Endothelial cell of umbilical vein (primary cell): ENCODE measurements at regions not wholly inside any gene's neighbourhood (a gene's known extent, or its start where the extent isn't known, plus 50 kb on each side); places are given as distances from the start of the nearest gene placed in this dataset.

Experiments
- BruUV-seq: library from RNA; stranded (reverse); fragments of 400-500 nt; replicated peaks from 2 replicates; lab custom pipeline; 2021; lab: Mats Ljungman, UMichigan
- CTCF ChIA-PET: fragments of 300-600, 350-600 bp; sonication (Branson Sonifier 250); formaldehyde crosslinking; loops from one replicate; lab custom pipeline; 2021; ENCODE audit warnings: antibody characterized with exemption, inconsistent platforms; lab: Charles Lee
- POLR2A ChIA-PET: fragments of 300-600, 350-600 bp; sonication (Branson Sonifier 250); formaldehyde crosslinking; loops from one replicate; lab custom pipeline; 2021; ENCODE audit warnings: antibody characterized with exemption, inconsistent platforms; lab: Charles Lee
- DNase-seq: peaks from one replicate; pipeline ENCODE4 v3.0.0-alpha.2; 2011; ENCODE audit warnings: low read depth, low spot score
- FAIRE-seq: peaks from 2 replicates; lab custom pipeline; 2011; peaks lifted over from hg19 to GRCh38; lab: Jason Lieb, UNC
- H2AFZ ChIP-seq: 2 replicates; pipeline ENCODE4 v1.6.0; 2012; ENCODE audit warnings: low read depth, low read length, control low read depth, inconsistent platforms
- H3K27ac ChIP-seq: 2 replicates; pipeline ENCODE4 v1.5.1; 2011; ENCODE audit warnings: low read depth, mild to moderate bottlenecking, control low read depth, low read length, moderate library complexity; ENCODE audit not compliant: insufficient read depth
- H3K27me3 ChIP-seq, 2 experiments: 2 replicates each; pipeline versions ENCODE4 v1.6.0 to v1.6.1; 2011; ENCODE audit warnings: low read length in 2 of 2, mixed read lengths in 1 of 2; ENCODE audit not compliant: control insufficient read depth in 2 of 2, insufficient read depth in 2 of 2
- H3K36me3 ChIP-seq, 2 experiments: 2 replicates in 1 of 2; 3 replicates in 1 of 2; pipeline ENCODE4 v1.5.1; 2011; ENCODE audit warnings: low read length in 2 of 2, mild to moderate bottlenecking in 1 of 2, moderate library complexity in 1 of 2; ENCODE audit not compliant: control insufficient read depth in 2 of 2, insufficient read depth in 2 of 2; ENCODE audit errors: extremely low read depth in 1 of 2
- H3K4me1 ChIP-seq: 3 replicates; pipeline ENCODE4 v1.5.1; 2011; ENCODE audit warnings: mild to moderate bottlenecking, low read length; ENCODE audit not compliant: control insufficient read depth, insufficient read depth; ENCODE audit errors: extremely low read depth
- H3K4me2 ChIP-seq: 2 replicates; pipeline ENCODE4 v1.6.1; 2011; ENCODE audit warnings: low read length, control low read depth, mixed read lengths; ENCODE audit not compliant: insufficient read depth
- H3K4me3 ChIP-seq, 3 experiments: fragments of 200-600 bp in 1 of 3; sonication (generic), shearing (Covaris generic) in 1 of 3; replicated peaks in 1 of 3; 2 replicates each; pipeline ENCODE4 v1.5.1; 2011 to 2016; ENCODE audit warnings: control low read depth in 3 of 3, low read length in 3 of 3, mild to moderate bottlenecking in 2 of 3, inconsistent platforms in 1 of 3, low read depth in 1 of 3, moderate library complexity in 1 of 3; ENCODE audit not compliant: insufficient read depth in 1 of 3
- H3K79me2 ChIP-seq: 2 replicates; pipeline ENCODE4 v1.6.0; 2012; ENCODE audit warnings: low read length, inconsistent platforms; ENCODE audit not compliant: control insufficient read depth, insufficient read depth
- H3K9ac ChIP-seq: replicated peaks from 2 replicates; pipeline ENCODE3; 2011; ENCODE audit warnings: low read length, control low read depth; ENCODE audit not compliant: insufficient read depth; ENCODE audit errors: extremely low read depth
- H3K9me1 ChIP-seq: replicated peaks from 3 replicates; pipeline ENCODE4 v1.6.0; 2011; ENCODE audit warnings: mild to moderate bottlenecking, low read length; ENCODE audit not compliant: control insufficient read depth, insufficient read depth; ENCODE audit errors: extremely low read depth
- H3K9me3 ChIP-seq: replicated peaks from 2 replicates; pipeline ENCODE4 v1.5.1; 2012; ENCODE audit warnings: low read length, inconsistent platforms; ENCODE audit not compliant: control insufficient read depth, insufficient read depth
- H4K20me1 ChIP-seq: replicated peaks from 2 replicates; pipeline ENCODE3; 2011; ENCODE audit warnings: mild to moderate bottlenecking, low read length; ENCODE audit not compliant: control insufficient read depth, insufficient read depth; ENCODE audit errors: extremely low read depth
- FOS ChIP-seq: IDR thresholded peaks from 2 replicates; pipeline ENCODE4 v1.6.1; 2011; ENCODE audit warnings: mild to moderate bottlenecking, low read length, moderate library complexity, borderline replicate concordance; ENCODE audit not compliant: insufficient read depth
- GATA2 ChIP-seq: IDR thresholded peaks from 2 replicates; pipeline ENCODE4 v1.7.0; 2011; ENCODE audit warnings: low read depth, mild to moderate bottlenecking, moderate library complexity, mixed read lengths, low read length; ENCODE audit not compliant: insufficient read length, insufficient read depth
- JUN ChIP-seq: IDR thresholded peaks from 2 replicates; pipeline ENCODE4 v1.6.1; 2011; ENCODE audit warnings: borderline replicate concordance, low read depth; ENCODE audit not compliant: insufficient read length, insufficient read depth
- MYC ChIP-seq: IDR thresholded peaks from one replicate; pipeline ENCODE4 v1.6.1; 2011; ENCODE audit warnings: mild to moderate bottlenecking, low read depth, low read length
- POLR2A ChIP-seq: IDR thresholded peaks from 2 replicates; pipeline ENCODE4 v1.6.1; 2012; ENCODE audit warnings: low read depth, mild to moderate bottlenecking, control low read depth, low read length
- dilution Hi-C: fragments of 300-500 bp; cut with MboI; formaldehyde crosslinking; loops from one replicate; pipeline ENCODE4 v1.15.0; 2019; ENCODE audit warnings: low sequenced_read_pairs; ENCODE audit not compliant: extremely low pct_ligation_motif_present
- intact Hi-C: fragments of 100-400 bp; cut with micrococcal nuclease; formaldehyde crosslinking; loops from one replicate; pipeline ENCODE4 v1.10.0; 2022
- TF ChIP-seq, protein P1 (sequence below): IDR thresholded peaks from 2 replicates; pipeline ENCODE4 v1.6.1; 2011; ENCODE audit not compliant: insufficient read depth, insufficient read length
- TF ChIP-seq, protein P2 (sequence below), 2 donors: IDR thresholded peaks; 1 replicate in 1 of 2; 2 replicates in 1 of 2; pipeline ENCODE4 v1.5.1; 2011; ENCODE audit warnings: low read length in 2 of 2, mild to moderate bottlenecking in 2 of 2, moderate library complexity in 2 of 2, control low read depth in 1 of 2, inconsistent platforms in 1 of 2, low read depth in 1 of 2; ENCODE audit not compliant: insufficient read depth in 1 of 2; ENCODE audit errors: extremely low read depth in 1 of 2

DNA sequence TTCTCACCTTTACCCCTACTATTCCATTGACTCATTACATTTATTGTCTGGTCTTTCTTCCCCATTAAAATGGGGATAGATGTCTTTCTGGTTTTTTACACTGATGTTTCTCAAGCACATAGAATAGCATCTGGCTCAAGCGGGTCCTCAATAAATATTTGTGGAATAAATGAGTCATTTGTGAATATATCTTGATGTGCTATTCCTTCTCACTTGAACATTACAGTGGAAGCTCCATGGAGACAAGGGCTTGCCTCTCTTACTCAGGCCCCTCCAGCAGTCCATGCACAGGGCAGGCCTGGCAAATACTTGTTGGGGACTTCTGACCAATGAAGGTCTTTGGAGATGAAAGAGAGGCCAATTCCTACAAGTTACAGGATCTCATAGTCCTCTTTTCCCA lies 151.7 kb upstream of the TAS2R1 start:
- ChIA-PET CTCF (no interaction called here), POLR2A (no interaction called here)
- no peak for FAIRE-seq
- no peaks in the 10 kb centered on the region for H3K4me1 ChIP-seq
- H3K9ac ChIP-seq = no peak overlapping the region
- H3K36me3 ChIP-seq = no peaks in the 10 kb centered on the region
- no peak overlapping the region for H2AFZ ChIP-seq
- TF ChIP-seq, protein P1, sequence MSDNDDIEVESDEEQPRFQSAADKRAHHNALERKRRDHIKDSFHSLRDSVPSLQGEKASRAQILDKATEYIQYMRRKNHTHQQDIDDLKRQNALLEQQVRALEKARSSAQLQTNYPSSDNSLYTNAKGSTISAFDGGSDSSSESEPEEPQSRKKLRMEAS = no peak
- TF ChIP-seq, protein P2, sequence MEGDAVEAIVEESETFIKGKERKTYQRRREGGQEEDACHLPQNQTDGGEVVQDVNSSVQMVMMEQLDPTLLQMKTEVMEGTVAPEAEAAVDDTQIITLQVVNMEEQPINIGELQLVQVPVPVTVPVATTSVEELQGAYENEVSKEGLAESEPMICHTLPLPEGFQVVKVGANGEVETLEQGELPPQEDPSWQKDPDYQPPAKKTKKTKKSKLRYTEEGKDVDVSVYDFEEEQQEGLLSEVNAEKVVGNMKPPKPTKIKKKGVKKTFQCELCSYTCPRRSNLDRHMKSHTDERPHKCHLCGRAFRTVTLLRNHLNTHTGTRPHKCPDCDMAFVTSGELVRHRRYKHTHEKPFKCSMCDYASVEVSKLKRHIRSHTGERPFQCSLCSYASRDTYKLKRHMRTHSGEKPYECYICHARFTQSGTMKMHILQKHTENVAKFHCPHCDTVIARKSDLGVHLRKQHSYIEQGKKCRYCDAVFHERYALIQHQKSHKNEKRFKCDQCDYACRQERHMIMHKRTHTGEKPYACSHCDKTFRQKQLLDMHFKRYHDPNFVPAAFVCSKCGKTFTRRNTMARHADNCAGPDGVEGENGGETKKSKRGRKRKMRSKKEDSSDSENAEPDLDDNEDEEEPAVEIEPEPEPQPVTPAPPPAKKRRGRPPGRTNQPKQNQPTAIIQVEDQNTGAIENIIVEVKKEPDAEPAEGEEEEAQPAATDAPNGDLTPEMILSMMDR (IDR thresholded peaks at IDR 0.05; ENCODE audit: extremely low read depth in 1 of 2, insufficient read depth in 1 of 2, low read depth in 1 of 2, low read length in 2 of 2) = no peak
- TF ChIP-seq MYC (no peak), POLR2A (no peak), GATA2 (no peak), FOS (no peak), JUN (no peak)
- DNase-seq = no peak
- no TSS peak for BruUV-seq
- H3K9me1 ChIP-seq = no peaks in the 10 kb centered on the region
- no peaks in the 10 kb centered on the region for H3K9me3 ChIP-seq
- no peaks in the 10 kb centered on the region for H3K27me3 ChIP-seq
- dilution Hi-C loops (no loop called here), intact Hi-C loops (no loop called here)
- H3K27ac ChIP-seq = no peak overlapping the region
- no peak overlapping the region for H3K4me2 ChIP-seq
- H3K4me3 ChIP-seq = no peak overlapping the region
- no peaks in the 10 kb centered on the region for H3K79me2 ChIP-seq
- H4K20me1 ChIP-seq = no peaks in the 10 kb centered on the region

DNA sequence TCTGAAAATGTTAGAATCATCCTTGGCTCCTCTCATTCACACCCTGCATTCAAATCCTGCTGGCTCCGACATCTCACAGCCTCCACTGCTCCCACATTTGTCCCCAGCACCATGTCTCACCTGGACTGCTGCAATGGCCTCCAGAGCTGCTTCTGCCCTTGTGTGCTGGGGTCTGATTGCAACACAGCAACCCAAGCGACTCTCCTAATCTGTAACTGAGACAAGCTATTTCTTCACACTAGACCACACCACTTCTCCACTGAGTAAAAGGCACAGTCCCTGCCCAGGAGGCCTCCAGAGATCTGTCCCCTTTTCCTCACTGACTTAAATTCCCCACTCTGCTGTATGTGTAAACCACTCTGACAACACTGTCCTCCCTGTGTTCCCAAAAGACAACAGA lies 151.1 kb upstream of the TAS2R1 start:
- BruUV-seq = no TSS peak
- H3K9me3 ChIP-seq = no peaks in the 10 kb centered on the region
- no peak overlapping the region for H2AFZ ChIP-seq
- no peaks in the 10 kb centered on the region for H4K20me1 ChIP-seq
- no peaks in the 10 kb centered on the region for H3K79me2 ChIP-seq
- no peak overlapping the region for H3K9ac ChIP-seq
- DNase-seq (no peak), FAIRE-seq (no peak)
- H3K27ac ChIP-seq = no peak overlapping the region
- TF ChIP-seq, protein P1 = no peak
- TF ChIP-seq, protein P2 (IDR thresholded peaks at IDR 0.05; ENCODE audit: extremely low read depth in 1 of 2, insufficient read depth in 1 of 2, low read depth in 1 of 2, low read length in 2 of 2) = no peak
- TF ChIP-seq MYC = no peak
- intact Hi-C loops = no loop called here
- H3K4me2 ChIP-seq = no peak overlapping the region
- CTCF ChIA-PET = no interaction called here
- no peaks in the 10 kb centered on the region for H3K9me1 ChIP-seq
- no peaks in the 10 kb centered on the region for H3K4me1 ChIP-seq
- POLR2A ChIA-PET = no interaction called here
- dilution Hi-C loops = no loop called here
- no peak overlapping the region for H3K4me3 ChIP-seq
- H3K27me3 ChIP-seq = no peaks in the 10 kb centered on the region
- H3K36me3 ChIP-seq = no peaks in the 10 kb centered on the region
